ENCODE measurements at regions not wholly inside any gene's neighbourhood (a gene's known extent, or its start where the extent isn't known, plus 50 kb on each side); places are given as distances from the start of the nearest gene placed in this dataset.

DNA sequence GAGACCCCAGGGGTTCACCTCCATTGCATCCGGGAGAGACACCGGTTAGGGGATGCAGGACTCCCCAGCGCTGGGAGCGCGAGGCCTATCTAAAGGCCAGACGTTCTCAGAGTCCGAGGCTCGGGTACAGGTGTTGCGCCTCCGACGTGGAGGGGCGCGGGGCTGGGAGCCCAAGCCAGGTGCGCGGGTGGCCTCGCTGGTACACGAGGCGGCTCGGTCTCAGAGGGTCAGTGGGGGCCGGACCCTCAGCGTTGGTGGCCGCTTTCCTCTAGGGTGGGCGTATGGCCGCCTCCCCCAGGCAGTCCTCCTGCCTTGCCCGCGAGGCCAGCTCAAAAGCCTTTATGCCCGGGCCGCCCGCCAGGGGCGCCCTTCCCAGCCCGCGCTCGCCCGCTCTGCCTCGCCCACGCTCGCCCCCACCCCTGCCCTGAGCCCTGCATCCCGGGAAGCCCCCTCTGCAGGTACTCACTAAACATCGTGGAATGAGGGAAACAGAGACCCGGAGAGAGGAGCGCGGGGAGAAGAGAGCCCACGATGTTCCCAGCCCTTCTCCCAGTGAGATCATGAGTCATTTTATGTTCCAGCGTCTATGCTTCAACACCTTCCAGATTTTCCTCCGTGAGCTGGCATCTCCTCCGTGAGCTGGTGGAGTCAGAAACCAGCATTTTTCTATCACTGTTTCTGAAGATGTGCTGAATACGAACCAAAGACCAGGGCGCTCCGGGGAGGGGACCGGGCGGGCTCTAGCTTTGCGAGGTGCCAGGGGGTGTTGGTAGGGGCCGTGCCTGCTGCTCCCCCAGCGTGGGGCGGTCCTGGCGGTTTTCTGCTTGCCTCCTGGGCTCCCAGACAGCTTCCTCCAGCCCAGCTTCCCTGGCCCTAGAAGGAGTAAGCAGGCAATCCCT is 73.8 kb downstream of the DIO3 start:
- CTCF ChIA-PET (ENCODE audit: unreplicated experiment) = no interaction called here
- POLR2A ChIA-PET = no interaction called here

DNA sequence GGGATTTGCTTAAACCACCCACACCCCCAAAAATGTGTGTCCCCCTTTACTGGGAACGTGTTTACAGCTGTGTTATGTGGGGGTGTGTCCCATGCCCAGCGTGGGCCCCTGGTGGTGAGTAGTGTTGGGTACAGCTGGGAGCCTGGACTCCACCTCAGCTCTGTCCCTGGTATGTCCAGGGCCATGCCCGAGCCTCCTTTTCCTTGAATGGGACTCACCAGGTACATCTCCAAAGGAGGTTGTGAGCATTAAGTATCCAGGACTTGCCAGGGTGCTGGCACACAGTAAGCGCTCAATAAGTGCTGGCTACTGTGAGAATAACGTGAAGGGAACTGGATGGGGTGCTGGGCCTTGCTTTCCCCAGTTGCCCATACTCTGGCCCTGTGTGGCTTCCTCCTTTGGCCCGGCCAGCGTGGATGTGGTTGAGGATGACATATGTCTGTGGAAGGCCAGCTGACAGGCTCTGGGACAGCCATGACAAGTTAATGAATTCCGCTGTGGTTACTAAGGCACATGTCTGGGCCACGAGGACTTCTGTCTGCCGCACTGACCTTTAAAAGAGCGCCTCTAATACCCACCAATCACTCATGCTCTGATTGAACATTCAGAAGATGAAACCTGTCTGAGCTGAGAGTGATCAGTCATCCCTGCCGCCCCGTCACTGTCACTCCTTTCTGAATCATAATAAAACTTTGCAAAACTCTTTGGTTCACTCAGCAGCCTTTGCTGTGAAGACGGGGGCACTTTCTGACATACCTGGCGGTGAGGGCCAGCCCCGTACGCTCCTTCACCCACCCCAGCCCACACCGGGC is 74.7 kb downstream of the DIO3 start:
- ChIA-PET CTCF (ENCODE audit: unreplicated experiment) (no interaction called here), POLR2A (no interaction called here)
- Histone ChIP-seq H3K4me3 (ENCODE audit: low read depth, low read length, poor library complexity, severe bottlenecking) (no peak overlapping the region), H2AFZ (ENCODE audit: low read length) (no peak overlapping the region), H3K36me3 (ENCODE audit: insufficient read depth, low read length) (no peaks in the 10 kb centered on the region), H3K27ac (ENCODE audit: low read depth, low read length, poor library complexity, severe bottlenecking) (no peak overlapping the region), H3K9me2 (ENCODE audit: insufficient read depth, low read length) (no peaks in the 10 kb centered on the region), H3K9me3 (ENCODE audit: low read length) (no peaks in the 10 kb centered on the region), H3K79me2 (ENCODE audit: insufficient read depth, low read depth, low read length) (no peaks in the 10 kb centered on the region), H4K20me1 (ENCODE audit: insufficient read depth, low read length) (no peaks in the 10 kb centered on the region), H3K4me2 (ENCODE audit: low read length) (no peak overlapping the region), H3K4me1 (ENCODE audit: insufficient read depth, low read length, poor library complexity, severe bottlenecking) (no peaks in the 10 kb centered on the region)
- DNase-seq (ENCODE audit: low spot score) = no peak
- no TSS peak for BruUV-seq (replicated peaks)
- intact Hi-C loops (cut with micrococcal nuclease; ENCODE audit: unreplicated experiment) = no loop called here
- no peak for TF ChIP-seq EZH2phosphoT487 (IDR thresholded peaks at IDR 0.05; ENCODE audit: borderline replicate concordance, low read depth, low read length)
- TF ChIP-seq, protein P1, sequence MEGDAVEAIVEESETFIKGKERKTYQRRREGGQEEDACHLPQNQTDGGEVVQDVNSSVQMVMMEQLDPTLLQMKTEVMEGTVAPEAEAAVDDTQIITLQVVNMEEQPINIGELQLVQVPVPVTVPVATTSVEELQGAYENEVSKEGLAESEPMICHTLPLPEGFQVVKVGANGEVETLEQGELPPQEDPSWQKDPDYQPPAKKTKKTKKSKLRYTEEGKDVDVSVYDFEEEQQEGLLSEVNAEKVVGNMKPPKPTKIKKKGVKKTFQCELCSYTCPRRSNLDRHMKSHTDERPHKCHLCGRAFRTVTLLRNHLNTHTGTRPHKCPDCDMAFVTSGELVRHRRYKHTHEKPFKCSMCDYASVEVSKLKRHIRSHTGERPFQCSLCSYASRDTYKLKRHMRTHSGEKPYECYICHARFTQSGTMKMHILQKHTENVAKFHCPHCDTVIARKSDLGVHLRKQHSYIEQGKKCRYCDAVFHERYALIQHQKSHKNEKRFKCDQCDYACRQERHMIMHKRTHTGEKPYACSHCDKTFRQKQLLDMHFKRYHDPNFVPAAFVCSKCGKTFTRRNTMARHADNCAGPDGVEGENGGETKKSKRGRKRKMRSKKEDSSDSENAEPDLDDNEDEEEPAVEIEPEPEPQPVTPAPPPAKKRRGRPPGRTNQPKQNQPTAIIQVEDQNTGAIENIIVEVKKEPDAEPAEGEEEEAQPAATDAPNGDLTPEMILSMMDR (conservative IDR thresholded peaks at IDR 0.05; ENCODE audit: low read length) = no peak

More for the DNA sequence above, 73.8 kb downstream of the DIO3 start:
- TF ChIP-seq, protein P1 (conservative IDR thresholded peaks at IDR 0.05; ENCODE audit: low read length) = no peak
- TF ChIP-seq EZH2phosphoT487 (IDR thresholded peaks at IDR 0.05; ENCODE audit: borderline replicate concordance, low read depth, low read length) = no peak
- H3K79me2 ChIP-seq (ENCODE audit: insufficient read depth, low read depth, low read length) = no peaks in the 10 kb centered on the region
- no peak for DNase-seq (ENCODE audit: low spot score)
- no peak overlapping the region for H3K27ac ChIP-seq (ENCODE audit: low read depth, low read length, poor library complexity, severe bottlenecking)
- no peak overlapping the region for H2AFZ ChIP-seq (ENCODE audit: low read length)
- no peaks in the 10 kb centered on the region for H3K9me2 ChIP-seq (ENCODE audit: insufficient read depth, low read length)
- H3K4me3 ChIP-seq (ENCODE audit: low read depth, low read length, poor library complexity, severe bottlenecking) = no peak overlapping the region
- intact Hi-C loops (cut with micrococcal nuclease; ENCODE audit: unreplicated experiment) = no loop called here
- no peaks in the 10 kb centered on the region for H3K36me3 ChIP-seq (ENCODE audit: insufficient read depth, low read length)
- no peaks in the 10 kb centered on the region for H3K9me3 ChIP-seq (ENCODE audit: low read length)
- no peaks in the 10 kb centered on the region for H4K20me1 ChIP-seq (ENCODE audit: insufficient read depth, low read length)
- H3K4me1 ChIP-seq (ENCODE audit: insufficient read depth, low read length, poor library complexity, severe bottlenecking) = no peaks in the 10 kb centered on the region
- no TSS peak for BruUV-seq (replicated peaks)
- H3K4me2 ChIP-seq (ENCODE audit: low read length) = no peak overlapping the region

All from OCI-LY7 (cell line).